ENCODE measurements at regions not wholly inside any gene's neighbourhood (a gene's known extent, or its start where the extent isn't known, plus 50 kb on each side); places are given as distances from the start of the nearest gene placed in this dataset.

GRCh38 chr5:98540056-98540455 is 233.4 kb upstream of the RGMB start:
- TF ChIP-seq EZH2 (IDR thresholded peaks at IDR 0.05; ENCODE audit: borderline replicate concordance, insufficient read depth, low read depth, low read length, poor library complexity, severe bottlenecking), result no peak
- no peak for TF ChIP-seq CTCF (IDR thresholded peaks at IDR 0.05)
